GM12878 (cell line): ENCODE measurements at regions not wholly inside any gene's neighbourhood (a gene's known extent, or its start where the extent isn't known, plus 50 kb on each side); places are given as distances from the start of the nearest gene placed in this dataset.

Source experiments
- ATAC-seq: fragments of 200-7000 bp; cut with Tn5 transposase; 3 replicates; pipeline ENCODE4 v1.9.1; 2020; ENCODE audit warnings: mild to moderate bottlenecking, moderate library complexity
- BruUV-seq: library from RNA; stranded (reverse); fragments of 400-500 nt; replicated peaks from 2 replicates; lab custom pipeline; 2021; lab: Mats Ljungman, UMichigan
- CTCF ChIA-PET: fragments of 300-600 bp; sonication (Branson Sonifier 250); formaldehyde crosslinking; extraction: SDS; loops from one replicate; lab custom pipeline; 2021; ENCODE audit warnings: inconsistent platforms; lab: Yijun Ruan, JAX
- POLR2A ChIA-PET: fragments of 350-600 bp; formaldehyde crosslinking; extraction: SDS; loops from one replicate; lab custom pipeline; 2021; ENCODE audit warnings: inconsistent platforms; lab: Charles Lee
- RAD21 ChIA-PET: fragments of 300-600 bp; sonication (Branson Sonifier 250); formaldehyde crosslinking; loops from one replicate; lab custom pipeline; 2023; ENCODE audit warnings: antibody characterized with exemption; ENCODE audit not compliant: unreplicated experiment; lab: Charles Lee
- SMC1A ChIA-PET: fragments of 300-600 bp; sonication (Branson Sonifier 250); formaldehyde crosslinking; loops from one replicate; lab custom pipeline; 2023; ENCODE audit not compliant: unreplicated experiment, uncharacterized antibody; lab: Charles Lee
- DNase-seq: peaks from one replicate; pipeline ENCODE4 v3.0.0-alpha.2; 2011; ENCODE audit warnings: low read depth, low spot score
- FAIRE-seq: peaks from 3 replicates; lab custom pipeline; 2011; peaks lifted over from hg19 to GRCh38; lab: Jason Lieb, UNC
- H2AFZ ChIP-seq: 2 replicates; pipeline ENCODE4 v1.6.0; 2011; ENCODE audit warnings: low read depth, low read length, control low read depth; ENCODE audit not compliant: control insufficient read depth
- H3K27ac ChIP-seq: 2 replicates; pipeline ENCODE4 v1.5.1; 2011; ENCODE audit warnings: control low read depth; ENCODE audit not compliant: control insufficient read depth, insufficient read depth
- H3K27me3 ChIP-seq, 2 experiments: replicated peaks in 1 of 2; 2 replicates each; pipeline versions ENCODE4 v1.6.0 to v1.6.1; 2011; ENCODE audit warnings: low read length in 1 of 2; ENCODE audit not compliant: control insufficient read depth in 2 of 2, insufficient read depth in 2 of 2
- H3K36me3 ChIP-seq, 2 experiments: 2 replicates each; pipeline ENCODE4 v1.5.1; 2011; ENCODE audit warnings: low read length in 1 of 2; ENCODE audit not compliant: control insufficient read depth in 2 of 2, insufficient read depth in 2 of 2
- H3K4me1 ChIP-seq: 2 replicates; pipeline ENCODE4 v1.6.1; 2011; ENCODE audit warnings: mild to moderate bottlenecking, low read length, moderate library complexity, mixed read lengths; ENCODE audit not compliant: control insufficient read depth, insufficient read depth
- H3K4me2 ChIP-seq: 2 replicates; pipeline ENCODE4 v1.6.0; 2011; ENCODE audit warnings: control low read depth; ENCODE audit not compliant: control insufficient read depth, insufficient read depth
- H3K4me3 ChIP-seq: fragments of 200-600 bp; sonication (generic); 2 replicates; pipeline ENCODE4 v1.5.1; 2016
- H3K79me2 ChIP-seq: 2 replicates; pipeline ENCODE4 v1.6.0; 2011; ENCODE audit warnings: low read length; ENCODE audit not compliant: control insufficient read depth, insufficient read depth
- H3K9ac ChIP-seq: 2 replicates; pipeline ENCODE4 v1.8.0; 2011; ENCODE audit warnings: low read length, control low read depth, mixed read lengths; ENCODE audit not compliant: control insufficient read depth, insufficient read depth
- H3K9me3 ChIP-seq: replicated peaks from 3 replicates; pipeline ENCODE4 v1.5.1; 2011; ENCODE audit warnings: mild to moderate bottlenecking, low read length; ENCODE audit not compliant: control insufficient read depth, insufficient read depth
- H4K20me1 ChIP-seq: 2 replicates; pipeline ENCODE4 v1.6.0; 2011; ENCODE audit not compliant: control insufficient read depth, insufficient read depth
- GABPA ChIP-seq: IDR thresholded peaks from 2 replicates; pipeline ENCODE4 v1.6.1; 2014; ENCODE audit warnings: antibody characterized with exemption, low read depth, mild to moderate bottlenecking, inconsistent platforms
- GATAD2B ChIP-seq: fragments of 450-650 bp; conservative IDR thresholded peaks from 2 replicates; pipeline ENCODE4 v1.6.1; 2017; ENCODE audit warnings: low read depth, mild to moderate bottlenecking, moderate library complexity
- HCFC1 ChIP-seq: fragments of 150-350 bp; IDR thresholded peaks from 2 replicates; pipeline ENCODE4 v1.6.1; 2014; ENCODE audit warnings: low read length
- POU2F2 ChIP-seq: IDR thresholded peaks from 3 replicates; pipeline ENCODE4 v1.6.1; 2011; ENCODE audit warnings: low read depth, mild to moderate bottlenecking, low read length, borderline replicate concordance
- RBBP5 ChIP-seq: fragments of 200-600 bp; sonication (generic); conservative IDR thresholded peaks from 2 replicates; pipeline ENCODE4 v1.6.1; 2016
- SIN3A ChIP-seq: IDR thresholded peaks from 2 replicates; pipeline ENCODE4 v1.6.1; 2012; ENCODE audit warnings: low read depth, low read length, improper control_type of control experiment
- SMC3 ChIP-seq: IDR thresholded peaks from 2 replicates; pipeline ENCODE4 v1.6.1; 2011; ENCODE audit warnings: low read length, improper control_type of control experiment, borderline replicate concordance
- SREBF2 ChIP-seq: IDR thresholded peaks from 2 replicates; pipeline ENCODE4 v1.6.1; 2012; ENCODE audit warnings: mild to moderate bottlenecking, low read length
- TAF1 ChIP-seq: IDR thresholded peaks from 2 replicates; pipeline ENCODE4 v1.6.1; 2011; ENCODE audit warnings: mild to moderate bottlenecking, low read depth, low read length, borderline replicate concordance
- WRNIP1 ChIP-seq: IDR thresholded peaks from 2 replicates; pipeline ENCODE4 v1.6.1; 2011; ENCODE audit warnings: low read depth, low read length, improper control_type of control experiment, borderline replicate concordance
- WGBS: methylation state at CpG from one replicate; pipeline ENCODE4 v1.1.6; 2016; ENCODE audit warnings: low lambda C conversion rate; ENCODE audit not compliant: insufficient replicate concordance, insufficient coverage; ENCODE audit errors: missing lambda C conversion rate; 5-methylcytosine and 5-hydroxymethylcytosine counted together
- in situ Hi-C: fragments of 300-500 bp; cut with MboI; formaldehyde crosslinking; loops from 9 replicates; pipeline ENCODE4 v1.14.3; 2018; ENCODE audit warnings: mixed read lengths
- intact Hi-C: fragments of 100-400 bp; cut with micrococcal nuclease; formaldehyde crosslinking; loops from one replicate; pipeline ENCODE4 v1.14.2; 2022; ENCODE audit not compliant: unreplicated experiment
- TF ChIP-seq, protein P1 (sequence below): IDR thresholded peaks from 2 replicates; pipeline ENCODE4 v1.6.1; 2011; ENCODE audit warnings: mild to moderate bottlenecking, low read depth, low read length, moderate library complexity; ENCODE audit not compliant: insufficient replicate concordance
- TF ChIP-seq, protein P2 (sequence below): IDR thresholded peaks from 2 replicates; pipeline ENCODE4 v1.6.1; 2011; ENCODE audit warnings: low read depth, mild to moderate bottlenecking, low read length, moderate library complexity, borderline replicate concordance; ENCODE audit errors: extremely low read depth
- TF ChIP-seq, protein P3 (sequence below): fragments of 450-650 bp; IDR thresholded peaks from 2 replicates; pipeline ENCODE4 v1.6.1; 2018; ENCODE audit warnings: mild to moderate bottlenecking, low read depth, moderate library complexity; ENCODE audit not compliant: partially characterized antibody

DNA sequence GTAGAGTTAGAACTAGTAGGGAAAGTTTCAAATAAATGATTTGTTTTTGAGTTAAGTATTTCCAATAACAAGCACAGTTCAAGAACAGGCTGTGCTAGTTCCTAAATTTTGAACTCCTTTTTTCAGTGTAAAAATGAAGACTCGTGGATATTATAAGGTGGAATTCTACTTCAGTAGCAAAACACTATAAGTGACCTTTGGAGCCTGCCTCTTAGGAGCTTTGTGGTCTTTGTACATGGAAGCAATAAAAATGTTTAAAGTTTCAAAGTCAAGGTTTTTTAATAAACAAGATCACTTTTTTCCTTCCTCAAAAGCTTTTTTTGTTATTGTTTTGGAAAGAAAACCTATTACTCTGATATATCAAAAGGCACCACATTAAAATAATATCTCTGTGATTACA lies 292.4 kb upstream of the VWC2 start:
- TF ChIP-seq POU2F2 (no peak), WRNIP1 (no peak), TAF1 (no peak), SMC3 (no peak), SREBF2 (no peak), HCFC1 (no peak), RBBP5 (no peak), SIN3A (no peak), GATAD2B (no peak), GABPA (no peak)
- TF ChIP-seq, protein P1, sequence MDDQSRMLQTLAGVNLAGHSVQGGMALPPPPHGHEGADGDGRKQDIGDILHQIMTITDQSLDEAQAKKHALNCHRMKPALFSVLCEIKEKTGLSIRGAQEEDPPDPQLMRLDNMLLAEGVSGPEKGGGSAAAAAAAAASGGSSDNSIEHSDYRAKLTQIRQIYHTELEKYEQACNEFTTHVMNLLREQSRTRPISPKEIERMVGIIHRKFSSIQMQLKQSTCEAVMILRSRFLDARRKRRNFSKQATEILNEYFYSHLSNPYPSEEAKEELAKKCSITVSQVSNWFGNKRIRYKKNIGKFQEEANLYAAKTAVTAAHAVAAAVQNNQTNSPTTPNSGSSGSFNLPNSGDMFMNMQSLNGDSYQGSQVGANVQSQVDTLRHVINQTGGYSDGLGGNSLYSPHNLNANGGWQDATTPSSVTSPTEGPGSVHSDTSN: no peak
- TF ChIP-seq, protein P2, sequence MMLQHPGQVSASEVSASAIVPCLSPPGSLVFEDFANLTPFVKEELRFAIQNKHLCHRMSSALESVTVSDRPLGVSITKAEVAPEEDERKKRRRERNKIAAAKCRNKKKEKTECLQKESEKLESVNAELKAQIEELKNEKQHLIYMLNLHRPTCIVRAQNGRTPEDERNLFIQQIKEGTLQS: no peak
- TF ChIP-seq, protein P3, sequence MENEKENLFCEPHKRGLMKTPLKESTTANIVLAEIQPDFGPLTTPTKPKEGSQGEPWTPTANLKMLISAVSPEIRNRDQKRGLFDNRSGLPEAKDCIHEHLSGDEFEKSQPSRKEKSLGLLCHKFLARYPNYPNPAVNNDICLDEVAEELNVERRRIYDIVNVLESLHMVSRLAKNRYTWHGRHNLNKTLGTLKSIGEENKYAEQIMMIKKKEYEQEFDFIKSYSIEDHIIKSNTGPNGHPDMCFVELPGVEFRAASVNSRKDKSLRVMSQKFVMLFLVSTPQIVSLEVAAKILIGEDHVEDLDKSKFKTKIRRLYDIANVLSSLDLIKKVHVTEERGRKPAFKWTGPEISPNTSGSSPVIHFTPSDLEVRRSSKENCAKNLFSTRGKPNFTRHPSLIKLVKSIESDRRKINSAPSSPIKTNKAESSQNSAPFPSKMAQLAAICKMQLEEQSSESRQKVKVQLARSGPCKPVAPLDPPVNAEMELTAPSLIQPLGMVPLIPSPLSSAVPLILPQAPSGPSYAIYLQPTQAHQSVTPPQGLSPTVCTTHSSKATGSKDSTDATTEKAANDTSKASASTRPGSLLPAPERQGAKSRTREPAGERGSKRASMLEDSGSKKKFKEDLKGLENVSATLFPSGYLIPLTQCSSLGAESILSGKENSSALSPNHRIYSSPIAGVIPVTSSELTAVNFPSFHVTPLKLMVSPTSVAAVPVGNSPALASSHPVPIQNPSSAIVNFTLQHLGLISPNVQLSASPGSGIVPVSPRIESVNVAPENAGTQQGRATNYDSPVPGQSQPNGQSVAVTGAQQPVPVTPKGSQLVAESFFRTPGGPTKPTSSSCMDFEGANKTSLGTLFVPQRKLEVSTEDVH: no peak
- TF ChIP-seq, all 136 proteins: peak for 0
- Histone ChIP-seq H2AFZ (no peak overlapping the region), H3K4me3 (no peak overlapping the region), H3K9ac (no peak overlapping the region), H3K36me3 (no peaks in the 10 kb centered on the region), H4K20me1 (no peaks in the 10 kb centered on the region), H3K4me1 (no peaks in the 10 kb centered on the region), H3K4me2 (no peak overlapping the region), H3K79me2 (no peaks in the 10 kb centered on the region), H3K27ac (no peak overlapping the region), H3K9me3 (no peaks in the 10 kb centered on the region), H3K27me3 (no peaks in the 10 kb centered on the region)
- BruUV-seq: no TSS peak
- ChIA-PET RAD21 (no interaction called here), CTCF (interaction anchor here (0.8 kb wide), 1 partner anchor 310 kb away, joined by 3 read pairs; no protein-coding TSS in a partner anchor), POLR2A (no interaction called here), SMC1A (no interaction called here)
- ATAC-seq (no peak), DNase-seq (no peak), FAIRE-seq (no peak)
- intact Hi-C loops: no loop called here
- WGBS: 0% methylated on average over 1 of the region's 1 CpG
- in situ Hi-C loops: loop anchor here (25.0 kb wide), 1 partner anchor 306 kb away; no protein-coding TSS in a partner anchor
